B cell (primary cell): ENCODE measurements at regions not wholly inside any gene's neighbourhood (a gene's known extent, or its start where the extent isn't known, plus 50 kb on each side); places are given as distances from the start of the nearest gene placed in this dataset.

Experiments
- ATAC-seq: fragments of 200-7000 bp; cut with Tn5 transposase; one replicate; pipeline ENCODE4 v1.10.0; 2021; ENCODE audit warnings: low read depth, mild to moderate bottlenecking, moderate number of reproducible peaks, moderate library complexity
- CTCF ChIA-PET: fragments of 350-600 bp; sonication (Branson Sonifier 250); formaldehyde crosslinking; loops from one replicate; lab custom pipeline; 2021; ENCODE audit warnings: antibody characterized with exemption, inconsistent platforms; lab: Charles Lee
- POLR2A ChIA-PET: fragments of 350-600 bp; sonication (Branson Sonifier 250); formaldehyde crosslinking; loops from one replicate; lab custom pipeline; 2021; ENCODE audit warnings: antibody characterized with exemption; lab: Charles Lee
- DNase-seq: peaks from one replicate; pipeline ENCODE4 v3.0.0; 2013
- H2AFZ ChIP-seq: 2 replicates; pipeline ENCODE4 v1.6.1; 2012; ENCODE audit warnings: mild to moderate bottlenecking, low read depth, low read length; ENCODE audit not compliant: insufficient read depth, poor library complexity, severe bottlenecking
- H3K27ac ChIP-seq, 2 donors: 1 replicate in 1 of 2; 2 replicates in 1 of 2; pipeline ENCODE4 v1.5.1; 2012 to 2013; ENCODE audit warnings: low read length in 2 of 2, mild to moderate bottlenecking in 2 of 2, moderate library complexity in 1 of 2
- H3K27me3 ChIP-seq, 4 experiments: fragments of 200-600 bp in 1 of 4; sonication (generic) in 1 of 4; replicated peaks in 1 of 4; 1 replicate in 2 of 4; 2 replicates in 2 of 4; pipeline versions ENCODE4 v1.6.1 to v1.7.0; 2013 to 2016; ENCODE audit warnings: low read length in 3 of 4, mild to moderate bottlenecking in 2 of 4, mixed read lengths in 1 of 4, moderate library complexity in 1 of 4; ENCODE audit not compliant: insufficient read depth in 4 of 4, control insufficient read depth in 3 of 4; ENCODE audit errors: control extremely low read depth in 1 of 4
- H3K36me3 ChIP-seq, 2 experiments: replicated peaks in 1 of 2; 1 replicate in 1 of 2; 2 replicates in 1 of 2; pipeline versions ENCODE4 v1.6.1 to v1.7.1; 2013; ENCODE audit warnings: low read length in 1 of 2; ENCODE audit not compliant: insufficient read depth in 2 of 2, control insufficient read depth in 1 of 2; ENCODE audit errors: control extremely low read depth in 1 of 2, extremely low read depth in 1 of 2
- H3K4me1 ChIP-seq, 2 donors: fragments of 200-600 bp in 1 of 2; sonication (generic) in 1 of 2; 1 replicate in 1 of 2; 2 replicates in 1 of 2; pipeline versions ENCODE4 v1.5.1 to v1.6.1; 2013 to 2017; ENCODE audit warnings: low read length in 2 of 2; ENCODE audit not compliant: control insufficient read depth in 2 of 2, insufficient read depth in 2 of 2
- H3K4me2 ChIP-seq: replicated peaks from 2 replicates; pipeline ENCODE3; 2012; ENCODE audit warnings: mild to moderate bottlenecking, low read depth, low read length; ENCODE audit not compliant: poor library complexity, severe bottlenecking
- H3K4me3 ChIP-seq, 5 experiments: fragments of 200-600 bp in 1 of 5; sonication (generic) in 1 of 5; 1 replicate in 3 of 5; 2 replicates in 2 of 5; pipeline versions ENCODE4 v1.5.1 to v1.7.0; 2011 to 2016; ENCODE audit warnings: low read length in 4 of 5, mild to moderate bottlenecking in 4 of 5, low read depth in 2 of 5, control low read depth in 1 of 5, moderate library complexity in 1 of 5; ENCODE audit not compliant: insufficient read depth in 1 of 5; ENCODE audit errors: control extremely low read depth in 1 of 5, extremely low read depth in 1 of 5
- H3K79me2 ChIP-seq: fragments of 200-600 bp; sonication (generic); one replicate; pipeline ENCODE4 v1.6.0; 2016; ENCODE audit warnings: low read length; ENCODE audit not compliant: control insufficient read depth, insufficient read depth
- H3K9ac ChIP-seq: fragments of 200-600 bp; sonication (generic); 2 replicates; pipeline ENCODE4 v1.6.1; 2017; ENCODE audit warnings: mild to moderate bottlenecking, low read length, moderate library complexity
- H3K9me3 ChIP-seq, 3 donors: one replicate each; pipeline versions ENCODE4 v1.6.1 to v1.7.1; 2013; ENCODE audit warnings: low read length in 2 of 3; ENCODE audit not compliant: control insufficient read depth in 2 of 3, insufficient read depth in 1 of 3; ENCODE audit errors: control extremely low read depth in 1 of 3
- H4K20me1 ChIP-seq: 2 replicates; pipeline ENCODE4 v1.6.0; 2012; ENCODE audit warnings: mild to moderate bottlenecking, low read length; ENCODE audit not compliant: insufficient read depth, control insufficient read depth, poor library complexity, severe bottlenecking
- H3K27ac Mint-ChIP-seq: one replicate; pipeline ENCODE4 v1.8.0; 2021; ENCODE audit warnings: mixed read lengths
- H3K27me3 Mint-ChIP-seq: one replicate; pipeline ENCODE4 v1.8.0; 2021; ENCODE audit warnings: mixed read lengths
- H3K4me1 Mint-ChIP-seq: one replicate; pipeline ENCODE4 v1.8.0; 2021; ENCODE audit warnings: mixed read lengths
- H3K4me3 Mint-ChIP-seq: one replicate; pipeline ENCODE4 v1.8.0; 2021; ENCODE audit warnings: mixed read lengths
- H3K9me3 Mint-ChIP-seq: one replicate; pipeline ENCODE4 v1.8.0; 2022; ENCODE audit warnings: mixed read lengths; ENCODE audit not compliant: insufficient read depth
- EZH2 ChIP-seq: IDR thresholded peaks from 2 replicates; pipeline ENCODE4 v1.6.1; 2012; ENCODE audit warnings: borderline replicate concordance, low read depth, mild to moderate bottlenecking, moderate library complexity, low read length; ENCODE audit not compliant: insufficient read depth, poor library complexity, severe bottlenecking
- WGBS: methylation state at CpG from one replicate; pipeline ENCODE4 v1.1.5; 2013; ENCODE audit warnings: missing lambda C conversion rate; ENCODE audit not compliant: insufficient coverage; 5-methylcytosine and 5-hydroxymethylcytosine counted together
- intact Hi-C: fragments of 100-400 bp; cut with micrococcal nuclease; formaldehyde crosslinking; loops from one replicate; pipeline ENCODE4 v1.10.0; 2022
- TF ChIP-seq, protein P1 (sequence below): fragments of 200-600 bp; IDR thresholded peaks from one replicate; pipeline ENCODE4 v1.8.0; 2022; ENCODE audit warnings: antibody characterized with exemption, mild to moderate bottlenecking

DNA sequence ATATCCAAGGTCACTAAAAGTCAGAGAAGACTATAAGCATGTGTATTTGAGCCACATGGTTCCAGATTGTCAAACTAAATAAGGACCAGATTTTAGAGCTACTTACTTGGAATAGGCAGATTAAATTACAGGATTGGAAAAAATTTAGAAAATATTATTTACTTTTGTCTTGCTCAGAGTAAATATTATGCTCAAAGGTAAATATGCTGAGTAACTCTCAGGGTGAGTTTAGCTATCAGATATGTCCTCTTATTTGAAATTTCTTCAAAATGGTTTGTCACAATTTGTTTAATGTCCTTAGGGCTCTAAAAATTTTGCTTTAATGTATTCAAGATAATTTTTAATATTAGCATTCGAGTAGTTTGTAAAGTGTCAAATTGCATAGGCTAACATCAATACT, 2455.2 kb downstream of the PCDH9 start:
- Histone ChIP-seq H3K4me1 (no peaks in the 10 kb centered on the region), H2AFZ (no peak overlapping the region), H3K4me3 (no peak overlapping the region), H3K27ac (no peak overlapping the region), H3K9me3 (no peaks in the 10 kb centered on the region), H3K36me3 (no peaks in the 10 kb centered on the region), H4K20me1 (no peaks in the 10 kb centered on the region), H3K4me2 (no peak overlapping the region), H3K79me2 (no peaks in the 10 kb centered on the region), H3K27me3 (no peaks in the 10 kb centered on the region), H3K9ac (no peak overlapping the region)
- no peak for DNase-seq
- WGBS: no CpG with 5 or more reads among the region's 1 CpG
- Mint-ChIP-seq H3K27ac (no peak overlapping the region), H3K4me1 (no peaks in the 10 kb centered on the region), H3K4me3 (no peak overlapping the region), H3K27me3 (no peaks in the 10 kb centered on the region), H3K9me3 (peaks cover 6% of the 10 kb centered on the region)
- ATAC-seq: no peak
- POLR2A ChIA-PET: no interaction called here
- CTCF ChIA-PET: no interaction called here
- TF ChIP-seq, protein P1, sequence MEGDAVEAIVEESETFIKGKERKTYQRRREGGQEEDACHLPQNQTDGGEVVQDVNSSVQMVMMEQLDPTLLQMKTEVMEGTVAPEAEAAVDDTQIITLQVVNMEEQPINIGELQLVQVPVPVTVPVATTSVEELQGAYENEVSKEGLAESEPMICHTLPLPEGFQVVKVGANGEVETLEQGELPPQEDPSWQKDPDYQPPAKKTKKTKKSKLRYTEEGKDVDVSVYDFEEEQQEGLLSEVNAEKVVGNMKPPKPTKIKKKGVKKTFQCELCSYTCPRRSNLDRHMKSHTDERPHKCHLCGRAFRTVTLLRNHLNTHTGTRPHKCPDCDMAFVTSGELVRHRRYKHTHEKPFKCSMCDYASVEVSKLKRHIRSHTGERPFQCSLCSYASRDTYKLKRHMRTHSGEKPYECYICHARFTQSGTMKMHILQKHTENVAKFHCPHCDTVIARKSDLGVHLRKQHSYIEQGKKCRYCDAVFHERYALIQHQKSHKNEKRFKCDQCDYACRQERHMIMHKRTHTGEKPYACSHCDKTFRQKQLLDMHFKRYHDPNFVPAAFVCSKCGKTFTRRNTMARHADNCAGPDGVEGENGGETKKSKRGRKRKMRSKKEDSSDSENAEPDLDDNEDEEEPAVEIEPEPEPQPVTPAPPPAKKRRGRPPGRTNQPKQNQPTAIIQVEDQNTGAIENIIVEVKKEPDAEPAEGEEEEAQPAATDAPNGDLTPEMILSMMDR: no peak
- no peak for TF ChIP-seq EZH2
- intact Hi-C loops: no loop called here

DNA sequence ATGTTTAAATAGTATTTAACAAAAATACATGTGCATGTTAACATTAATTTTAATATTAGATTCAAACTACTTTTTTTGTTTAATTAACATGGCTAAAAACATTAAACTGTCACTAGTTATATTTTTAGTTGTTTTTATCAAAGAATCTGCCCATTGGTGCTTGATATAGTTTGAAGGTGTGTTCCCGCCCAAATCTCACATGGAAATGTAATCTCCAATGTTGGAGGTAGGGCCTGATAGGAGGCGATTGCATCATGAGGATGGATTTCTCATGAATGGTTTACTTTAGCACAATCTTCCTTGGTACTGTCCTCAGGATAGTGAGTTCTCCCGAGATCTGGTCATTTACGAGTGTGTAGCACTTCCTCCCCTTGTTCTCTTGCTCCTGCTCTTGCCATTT, 2459.4 kb downstream of the PCDH9 start:
- no peak for TF ChIP-seq EZH2
- TF ChIP-seq, protein P1: no peak
- H3K9me3 ChIP-seq: no peaks in the 10 kb centered on the region
- no peak overlapping the region for H3K4me2 ChIP-seq
- Mint-ChIP-seq H3K27me3 (no peaks in the 10 kb centered on the region), H3K9me3 (peaks cover 6% of the 10 kb centered on the region), H3K4me1 (no peaks in the 10 kb centered on the region), H3K27ac (no peak overlapping the region), H3K4me3 (no peak overlapping the region)
- H3K4me3 ChIP-seq: no peak overlapping the region
- no peak overlapping the region for H3K9ac ChIP-seq
- no peaks in the 10 kb centered on the region for H3K4me1 ChIP-seq
- no peaks in the 10 kb centered on the region for H3K36me3 ChIP-seq
- no peak overlapping the region for H3K27ac ChIP-seq
- intact Hi-C loops: no loop called here
- no peaks in the 10 kb centered on the region for H3K27me3 ChIP-seq
- ChIA-PET CTCF (no interaction called here), POLR2A (no interaction called here)
- 89% methylated on average over 2 of the region's 4 CpGs for WGBS
- ATAC-seq (no peak), DNase-seq (no peak)
- no peaks in the 10 kb centered on the region for H3K79me2 ChIP-seq
- H2AFZ ChIP-seq: no peak overlapping the region
- H4K20me1 ChIP-seq: no peaks in the 10 kb centered on the region
